Sigmoid colon (tissue), 4 donors: ENCODE measurements at regions not wholly inside any gene's neighbourhood (a gene's known extent, or its start where the extent isn't known, plus 50 kb on each side); places are given as distances from the start of the nearest gene placed in this dataset.

Experiments used
- EP300 ChIP-seq, 4 donors: sonication (generic); formaldehyde crosslinking; IDR thresholded peaks; one replicate each; pipeline ENCODE4 v1.6.1; 2017; ENCODE audit warnings: antibody characterized with exemption in 4 of 4
- POLR2A ChIP-seq, 2 donors: fragments of 450-650 bp; IDR thresholded peaks; one replicate each; pipeline ENCODE4 v1.6.1; 2016; ENCODE audit warnings: antibody characterized with exemption in 2 of 2, mild to moderate bottlenecking in 2 of 2, moderate library complexity in 2 of 2
- TF ChIP-seq, protein P1 (sequence below), 4 experiments: fragments of 450-650 bp in 3 of 4; fragments of 200-600 bp in 1 of 4; IDR thresholded peaks; one replicate each; pipeline ENCODE4 v1.5.1; 2016 to 2019; ENCODE audit warnings: antibody characterized with exemption in 4 of 4, mild to moderate bottlenecking in 3 of 4, moderate library complexity in 2 of 4

DNA sequence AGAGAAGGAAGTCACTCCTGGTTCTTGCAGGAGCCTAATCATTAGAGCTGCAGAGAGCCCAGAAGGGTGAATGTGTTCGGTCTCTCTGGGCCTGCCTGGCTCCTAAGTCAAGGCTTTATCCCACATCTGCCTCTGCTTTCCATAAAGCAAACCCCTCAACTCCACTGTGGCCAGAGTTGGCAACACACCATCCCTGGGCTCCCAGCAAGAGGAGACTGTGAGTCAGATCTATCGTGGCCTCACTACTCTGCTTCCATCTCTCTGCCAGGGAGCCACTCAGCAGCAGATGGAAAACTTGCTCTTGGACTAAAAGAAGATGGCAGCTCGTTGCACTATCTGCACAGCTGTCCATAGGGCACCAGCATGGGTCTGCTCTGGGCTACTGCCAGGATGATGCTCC is 348.2 kb downstream of the FBXW7 start:
- TF ChIP-seq, protein P1, sequence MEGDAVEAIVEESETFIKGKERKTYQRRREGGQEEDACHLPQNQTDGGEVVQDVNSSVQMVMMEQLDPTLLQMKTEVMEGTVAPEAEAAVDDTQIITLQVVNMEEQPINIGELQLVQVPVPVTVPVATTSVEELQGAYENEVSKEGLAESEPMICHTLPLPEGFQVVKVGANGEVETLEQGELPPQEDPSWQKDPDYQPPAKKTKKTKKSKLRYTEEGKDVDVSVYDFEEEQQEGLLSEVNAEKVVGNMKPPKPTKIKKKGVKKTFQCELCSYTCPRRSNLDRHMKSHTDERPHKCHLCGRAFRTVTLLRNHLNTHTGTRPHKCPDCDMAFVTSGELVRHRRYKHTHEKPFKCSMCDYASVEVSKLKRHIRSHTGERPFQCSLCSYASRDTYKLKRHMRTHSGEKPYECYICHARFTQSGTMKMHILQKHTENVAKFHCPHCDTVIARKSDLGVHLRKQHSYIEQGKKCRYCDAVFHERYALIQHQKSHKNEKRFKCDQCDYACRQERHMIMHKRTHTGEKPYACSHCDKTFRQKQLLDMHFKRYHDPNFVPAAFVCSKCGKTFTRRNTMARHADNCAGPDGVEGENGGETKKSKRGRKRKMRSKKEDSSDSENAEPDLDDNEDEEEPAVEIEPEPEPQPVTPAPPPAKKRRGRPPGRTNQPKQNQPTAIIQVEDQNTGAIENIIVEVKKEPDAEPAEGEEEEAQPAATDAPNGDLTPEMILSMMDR (IDR thresholded peaks at IDR 0.05) = no peak
- TF ChIP-seq POLR2A (IDR thresholded peaks at IDR 0.05) (no peak), EP300 (IDR thresholded peaks at IDR 0.05) (no peak)
